Adrenal gland (tissue), 5 donors: ENCODE measurements at regions not wholly inside any gene's neighbourhood (a gene's known extent, or its start where the extent isn't known, plus 50 kb on each side); places are given as distances from the start of the nearest gene placed in this dataset.

Experiments used
- POLR2A ChIP-seq, 2 donors: fragments of 450-650 bp; IDR thresholded peaks; one replicate each; pipeline ENCODE4 v1.6.1; 2017; ENCODE audit warnings: antibody characterized with exemption in 2 of 2, mild to moderate bottlenecking in 2 of 2, moderate library complexity in 1 of 2
- TF ChIP-seq, protein P1 (sequence below), 6 experiments: fragments of 450-650 bp in 4 of 6; fragments of 200-600 bp in 2 of 6; sonication (generic) in 1 of 6; IDR thresholded peaks; 1 replicate in 5 of 6; 2 replicates in 1 of 6; pipeline versions ENCODE4 v1.5.1 to v1.8.0; 2016 to 2021; ENCODE audit warnings: antibody characterized with exemption in 6 of 6, mild to moderate bottlenecking in 2 of 6, moderate library complexity in 1 of 6
- donor health status: DM: no; HTN: no; CAD: no.

DNA sequence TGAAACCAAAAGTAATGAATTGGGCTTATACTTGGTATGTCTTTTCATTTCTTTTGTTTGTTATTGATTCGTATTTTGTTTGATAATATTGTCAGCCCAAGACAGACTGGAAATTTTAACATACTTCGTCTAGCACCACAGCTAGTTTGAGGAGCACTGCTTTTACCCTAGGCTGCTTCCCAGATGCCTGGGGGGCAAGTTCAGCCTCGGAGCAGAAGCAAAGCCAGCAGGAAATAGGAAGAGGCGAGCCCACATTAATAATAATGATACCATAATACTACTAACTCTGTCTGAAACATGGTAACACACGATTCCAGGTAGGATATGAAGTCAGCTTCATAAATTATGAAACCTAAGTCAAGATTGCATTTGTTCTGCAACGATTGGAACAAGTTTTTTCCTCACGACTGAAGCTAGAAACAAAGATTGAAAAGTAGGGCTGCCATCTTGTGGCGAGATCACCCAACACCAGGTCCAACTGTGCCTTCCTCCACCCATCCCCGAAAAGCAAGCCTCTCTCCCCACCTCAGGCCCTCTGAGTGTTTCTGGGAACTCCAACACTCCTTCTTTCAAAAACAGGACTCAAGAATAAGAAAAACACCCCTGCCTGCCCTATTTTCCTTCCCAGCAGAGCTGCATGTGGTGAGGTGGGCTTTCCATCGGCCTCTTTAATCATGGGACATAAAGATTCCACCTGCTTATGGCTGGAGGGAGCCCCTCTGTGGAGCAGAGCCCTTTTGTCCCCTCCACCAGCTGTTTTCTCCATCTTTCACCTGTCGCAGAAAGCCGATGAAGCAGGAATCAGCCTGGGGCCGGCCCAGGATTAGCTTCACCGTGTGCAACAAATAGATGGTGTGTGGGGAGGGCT, 236.4 kb downstream of the CAAP1 start:
- TF ChIP-seq, protein P1, sequence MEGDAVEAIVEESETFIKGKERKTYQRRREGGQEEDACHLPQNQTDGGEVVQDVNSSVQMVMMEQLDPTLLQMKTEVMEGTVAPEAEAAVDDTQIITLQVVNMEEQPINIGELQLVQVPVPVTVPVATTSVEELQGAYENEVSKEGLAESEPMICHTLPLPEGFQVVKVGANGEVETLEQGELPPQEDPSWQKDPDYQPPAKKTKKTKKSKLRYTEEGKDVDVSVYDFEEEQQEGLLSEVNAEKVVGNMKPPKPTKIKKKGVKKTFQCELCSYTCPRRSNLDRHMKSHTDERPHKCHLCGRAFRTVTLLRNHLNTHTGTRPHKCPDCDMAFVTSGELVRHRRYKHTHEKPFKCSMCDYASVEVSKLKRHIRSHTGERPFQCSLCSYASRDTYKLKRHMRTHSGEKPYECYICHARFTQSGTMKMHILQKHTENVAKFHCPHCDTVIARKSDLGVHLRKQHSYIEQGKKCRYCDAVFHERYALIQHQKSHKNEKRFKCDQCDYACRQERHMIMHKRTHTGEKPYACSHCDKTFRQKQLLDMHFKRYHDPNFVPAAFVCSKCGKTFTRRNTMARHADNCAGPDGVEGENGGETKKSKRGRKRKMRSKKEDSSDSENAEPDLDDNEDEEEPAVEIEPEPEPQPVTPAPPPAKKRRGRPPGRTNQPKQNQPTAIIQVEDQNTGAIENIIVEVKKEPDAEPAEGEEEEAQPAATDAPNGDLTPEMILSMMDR (IDR thresholded peaks at IDR 0.05): peak in 5 of 6 experiments; percentile 8 to 38 (median 16)
- TF ChIP-seq POLR2A (IDR thresholded peaks at IDR 0.05): no peak
